Endothelial cell (in vitro differentiated cells): ENCODE measurements at regions not wholly inside any gene's neighbourhood (a gene's known extent, or its start where the extent isn't known, plus 50 kb on each side); places are given as distances from the start of the nearest gene placed in this dataset.

Experiments used
- DNase-seq: peaks from one replicate; pipeline ENCODE4 v3.0.0; 2021; ENCODE audit warnings: low spot score
- H3K27ac Mint-ChIP-seq: one replicate; pipeline ENCODE4 v1.8.0; 2021; ENCODE audit warnings: mixed read lengths, inconsistent platforms; ENCODE audit not compliant: unreplicated experiment
- H3K27me3 Mint-ChIP-seq: one replicate; pipeline ENCODE4 v1.8.0; 2021; ENCODE audit warnings: mild to moderate bottlenecking, moderate library complexity, mixed read lengths, inconsistent platforms; ENCODE audit not compliant: unreplicated experiment
- H3K36me3 Mint-ChIP-seq: one replicate; pipeline ENCODE4 v1.8.0; 2021; ENCODE audit warnings: mild to moderate bottlenecking, low read depth, mixed read lengths, inconsistent platforms; ENCODE audit not compliant: unreplicated experiment
- H3K4me1 Mint-ChIP-seq: one replicate; pipeline ENCODE4 v1.8.0; 2021; ENCODE audit warnings: mild to moderate bottlenecking, mixed read lengths, inconsistent platforms; ENCODE audit not compliant: unreplicated experiment
- H3K4me3 Mint-ChIP-seq: one replicate; pipeline ENCODE4 v1.8.0; 2021; ENCODE audit warnings: mild to moderate bottlenecking, mixed read lengths, inconsistent platforms; ENCODE audit not compliant: unreplicated experiment
- H3K9me3 Mint-ChIP-seq: one replicate; pipeline ENCODE4 v1.8.0; 2021; ENCODE audit warnings: mixed read lengths, inconsistent platforms; ENCODE audit not compliant: unreplicated experiment
- CTCF ChIP-seq: fragments of 200-600 bp; sonication (generic); IDR thresholded peaks from one replicate; pipeline ENCODE4 v1.5.0; 2021; ENCODE audit warnings: antibody characterized with exemption; ENCODE audit not compliant: unreplicated experiment

- no peaks in the 10 kb centered on the region for H3K36me3 Mint-ChIP-seq
- TF ChIP-seq CTCF, result no peak
- no peak overlapping the region for H3K4me3 Mint-ChIP-seq
- no peak overlapping the region for H3K27ac Mint-ChIP-seq
- DNase-seq, result no peak
- no peaks in the 10 kb centered on the region for H3K27me3 Mint-ChIP-seq
- H3K4me1 Mint-ChIP-seq, result peaks cover 1% of the 10 kb centered on the region
- H3K9me3 Mint-ChIP-seq, result no peaks in the 10 kb centered on the region
Observed at GRCh38 chr22:27531782-27532530, 269.6 kb downstream of the MN1 start.

GRCh38 chr22:27533105-27533745, 268.3 kb downstream of the MN1 start:
- Mint-ChIP-seq H3K27me3 (no peaks in the 10 kb centered on the region), H3K4me3 (no peak overlapping the region), H3K9me3 (no peaks in the 10 kb centered on the region), H3K27ac (no peak overlapping the region), H3K36me3 (no peaks in the 10 kb centered on the region), H3K4me1 (peaks cover 9% of the 10 kb centered on the region)
- TF ChIP-seq CTCF, result no peak
- DNase-seq, result no peak

GRCh38 chr22:27534720-27535125, 266.8 kb downstream of the MN1 start:
- Mint-ChIP-seq H3K27me3 (no peaks in the 10 kb centered on the region), H3K36me3 (peaks cover 3% of the 10 kb centered on the region), H3K4me1 (peaks cover 9% of the 10 kb centered on the region), H3K9me3 (no peaks in the 10 kb centered on the region), H3K27ac (no peak overlapping the region), H3K4me3 (no peak overlapping the region)
- no peak for DNase-seq
- TF ChIP-seq CTCF, result no peak

GRCh38 chr22:27535452-27535851, 266.1 kb downstream of the MN1 start:
- no peak for TF ChIP-seq CTCF

GRCh38 chr22:27537501-27537900, 264.1 kb downstream of the MN1 start:
- Mint-ChIP-seq H3K27ac (no peak overlapping the region), H3K9me3 (no peaks in the 10 kb centered on the region), H3K27me3 (no peaks in the 10 kb centered on the region), H3K4me1 (peaks cover 9% of the 10 kb centered on the region), H3K36me3 (peaks cover 3% of the 10 kb centered on the region), H3K4me3 (no peak overlapping the region)
- TF ChIP-seq CTCF, result no peak
- no peak for DNase-seq

More at GRCh38 chr22:27535452-27535851, 266.1 kb downstream of the MN1 start:
- Mint-ChIP-seq H3K4me3 (no peak overlapping the region), H3K36me3 (peaks cover 3% of the 10 kb centered on the region), H3K27me3 (no peaks in the 10 kb centered on the region), H3K4me1 (peaks cover 9% of the 10 kb centered on the region), H3K9me3 (no peaks in the 10 kb centered on the region), H3K27ac (no peak overlapping the region)
- no peak for DNase-seq
